Astrocyte of the spinal cord (primary cell): ENCODE measurements at regions not wholly inside any gene's neighbourhood (a gene's known extent, or its start where the extent isn't known, plus 50 kb on each side); places are given as distances from the start of the nearest gene placed in this dataset.

ENCODE experiments used
- DNase-seq: peaks from one replicate; pipeline ENCODE4 v3.0.0; 2011; ENCODE audit warnings: low read depth, low spot score
- H3K4me3 ChIP-seq: 2 replicates; pipeline ENCODE4 v1.5.1; 2011; ENCODE audit warnings: low read depth, mild to moderate bottlenecking, low read length, moderate library complexity
- in situ Hi-C: cut with HindIII; loops from 2 replicates; pipeline ENCODE4 v1.10.0; 2017; ENCODE audit warnings: low sequenced_read_pairs
- TF ChIP-seq, protein P1 (sequence below): IDR thresholded peaks from 2 replicates; pipeline ENCODE4 v1.5.1; 2012; ENCODE audit warnings: low read depth, mild to moderate bottlenecking, low read length, inconsistent platforms

- DNase-seq, result no peak
- in situ Hi-C loops, result no loop called here
Measured at GRCh38 chr7:17026269-17026668, 144.5 kb upstream of the AGR3 start.

DNA sequence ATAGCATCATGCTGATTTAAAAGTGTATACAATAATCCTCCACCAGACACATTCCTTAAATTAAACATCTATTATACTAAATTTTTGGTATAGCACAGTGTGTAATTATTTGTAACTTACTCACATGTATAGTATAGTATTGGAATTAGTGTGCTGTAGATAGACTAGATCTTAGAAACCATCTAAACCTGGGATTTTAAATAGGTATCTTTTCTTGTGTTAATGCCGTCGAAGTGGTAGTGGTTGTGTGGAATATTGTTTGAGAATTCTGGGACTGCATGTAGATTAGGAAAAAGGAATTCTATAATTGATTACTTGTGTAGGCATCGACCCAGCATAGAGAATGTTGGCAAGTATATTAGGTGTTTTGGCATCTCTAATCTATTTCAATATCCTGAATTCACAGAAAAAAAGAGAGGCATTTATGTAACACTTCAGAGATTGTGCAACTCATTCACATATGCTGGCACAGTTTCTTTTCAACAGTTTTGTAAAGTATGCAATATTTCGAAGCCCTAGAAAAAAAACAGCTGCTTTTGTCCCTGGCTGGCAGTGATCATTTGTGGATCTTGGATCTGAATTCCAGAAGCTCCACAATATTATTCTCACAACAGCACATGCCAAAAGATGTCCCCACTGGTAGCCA is 145.5 kb upstream of the AGR3 start:
- no peak overlapping the region for H3K4me3 ChIP-seq
- in situ Hi-C loops, result no loop called here
- TF ChIP-seq, protein P1, sequence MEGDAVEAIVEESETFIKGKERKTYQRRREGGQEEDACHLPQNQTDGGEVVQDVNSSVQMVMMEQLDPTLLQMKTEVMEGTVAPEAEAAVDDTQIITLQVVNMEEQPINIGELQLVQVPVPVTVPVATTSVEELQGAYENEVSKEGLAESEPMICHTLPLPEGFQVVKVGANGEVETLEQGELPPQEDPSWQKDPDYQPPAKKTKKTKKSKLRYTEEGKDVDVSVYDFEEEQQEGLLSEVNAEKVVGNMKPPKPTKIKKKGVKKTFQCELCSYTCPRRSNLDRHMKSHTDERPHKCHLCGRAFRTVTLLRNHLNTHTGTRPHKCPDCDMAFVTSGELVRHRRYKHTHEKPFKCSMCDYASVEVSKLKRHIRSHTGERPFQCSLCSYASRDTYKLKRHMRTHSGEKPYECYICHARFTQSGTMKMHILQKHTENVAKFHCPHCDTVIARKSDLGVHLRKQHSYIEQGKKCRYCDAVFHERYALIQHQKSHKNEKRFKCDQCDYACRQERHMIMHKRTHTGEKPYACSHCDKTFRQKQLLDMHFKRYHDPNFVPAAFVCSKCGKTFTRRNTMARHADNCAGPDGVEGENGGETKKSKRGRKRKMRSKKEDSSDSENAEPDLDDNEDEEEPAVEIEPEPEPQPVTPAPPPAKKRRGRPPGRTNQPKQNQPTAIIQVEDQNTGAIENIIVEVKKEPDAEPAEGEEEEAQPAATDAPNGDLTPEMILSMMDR, result no peak
- DNase-seq, result no peak

More at GRCh38 chr7:17026269-17026668, 144.5 kb upstream of the AGR3 start:
- TF ChIP-seq, protein P1, result no peak
- H3K4me3 ChIP-seq, result no peak overlapping the region

GRCh38 chr7:17027789-17028152 is 146.0 kb upstream of the AGR3 start:
- TF ChIP-seq, protein P1, result no peak
- no peak overlapping the region for H3K4me3 ChIP-seq
- in situ Hi-C loops, result no loop called here
- no peak for DNase-seq

DNA sequence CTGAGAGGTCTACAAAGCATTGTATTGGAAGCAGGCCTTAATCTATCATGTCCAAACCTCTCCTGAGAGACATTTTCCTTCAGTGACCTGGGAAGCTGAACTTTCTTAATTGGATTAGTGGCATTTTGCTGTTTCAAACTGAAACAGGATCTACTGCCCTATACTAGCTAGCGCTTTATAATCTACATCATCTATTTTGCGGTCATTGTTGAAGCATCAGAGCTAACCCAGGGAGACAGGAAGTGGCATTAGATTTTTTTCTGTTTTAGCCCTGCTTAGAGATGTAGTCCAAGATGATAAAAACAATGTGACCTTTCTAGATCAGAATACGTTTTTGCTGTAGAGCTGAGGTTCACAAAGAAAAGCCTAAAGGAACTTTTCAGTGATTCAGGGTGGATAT is 147.4 kb upstream of the AGR3 start:
- H3K4me3 ChIP-seq, result no peak overlapping the region
- in situ Hi-C loops, result no loop called here
- DNase-seq, result no peak
- TF ChIP-seq, protein P1, result no peak

- in situ Hi-C loops, result no loop called here
- H3K4me3 ChIP-seq, result no peak overlapping the region
- TF ChIP-seq, protein P1, result no peak
- DNase-seq, result no peak
Measured at GRCh38 chr7:17030559-17030958, 148.8 kb upstream of the AGR3 start.

- H3K4me3 ChIP-seq, result no peak overlapping the region
- no peak for DNase-seq
- in situ Hi-C loops, result no loop called here
- TF ChIP-seq, protein P1, result no peak
Measured at GRCh38 chr7:17031906-17032551, 150.2 kb upstream of the AGR3 start.
